Pons (tissue), 1 donor: ENCODE measurements at regions not wholly inside any gene's neighbourhood (a gene's known extent, or its start where the extent isn't known, plus 50 kb on each side); places are given as distances from the start of the nearest gene placed in this dataset.

Experiments used
- DNase-seq: peaks from one replicate; pipeline ENCODE4 v3.0.0-alpha.2; 2016; ENCODE audit warnings: low spot score

- no peak for DNase-seq
Observed at GRCh38 chr1:201686714-201687455, 142.1 kb upstream of the IPO9 start.

- DNase-seq, result no peak
Observed at GRCh38 chr1:201688514-201688913, 140.4 kb upstream of the IPO9 start.

GRCh38 chr1:201689647-201690046 is 139.3 kb upstream of the IPO9 start:
- DNase-seq, result no peak

- no peak for DNase-seq
Observed at GRCh38 chr1:201690528-201690927, 138.4 kb upstream of the IPO9 start.

- DNase-seq, result no peak
Observed at GRCh38 chr1:201691716-201692554, 137.0 kb upstream of the IPO9 start.

- no peak for DNase-seq
Observed at GRCh38 chr1:201692555-201693394, 136.2 kb upstream of the IPO9 start.

GRCh38 chr1:201693890-201694607 is 134.9 kb upstream of the IPO9 start:
- DNase-seq, result no peak

GRCh38 chr1:201694608-201695335 is 134.2 kb upstream of the IPO9 start:
- DNase-seq, result no peak

- no peak for DNase-seq
Observed at GRCh38 chr1:201695607-201696006, 133.3 kb upstream of the IPO9 start.

- peak; percentile 89 for DNase-seq
Observed at GRCh38 chr1:201696217-201696761, 132.7 kb upstream of the IPO9 start.

GRCh38 chr1:201697174-201697573 is 131.8 kb upstream of the IPO9 start:
- DNase-seq, result no peak

GRCh38 chr1:201701831-201702230 is 127.1 kb upstream of the IPO9 start:
- no peak for DNase-seq

- peak; percentile 36 for DNase-seq
Observed at GRCh38 chr1:201702936-201703335, 126.0 kb upstream of the IPO9 start.

GRCh38 chr1:201703621-201704438 is 125.1 kb upstream of the IPO9 start:
- DNase-seq, result peak; percentile 81

- no peak for DNase-seq
Observed at GRCh38 chr1:201704439-201704792, 124.5 kb upstream of the IPO9 start.

GRCh38 chr1:201705389-201705788 is 123.6 kb upstream of the IPO9 start:
- DNase-seq, result no peak

GRCh38 chr1:201706109-201706508 is 122.8 kb upstream of the IPO9 start:
- no peak for DNase-seq

GRCh38 chr1:201707027-201707426 is 121.9 kb upstream of the IPO9 start:
- DNase-seq, result no peak

- no peak for DNase-seq
Observed at GRCh38 chr1:201707656-201708055, 121.3 kb upstream of the IPO9 start.

GRCh38 chr1:201708085-201708512 is 120.9 kb upstream of the IPO9 start:
- DNase-seq, result peak; percentile 64
